GM12878 (cell line): ENCODE measurements at regions not wholly inside any gene's neighbourhood (a gene's known extent, or its start where the extent isn't known, plus 50 kb on each side); places are given as distances from the start of the nearest gene placed in this dataset.

Experiments used
- CUX1 ChIP-seq: IDR thresholded peaks from 2 replicates; pipeline ENCODE4 v1.6.1; 2012; ENCODE audit warnings: improper control_type of control experiment, low read depth, low read length; ENCODE audit not compliant: insufficient replicate concordance
- GATAD2B ChIP-seq: fragments of 450-650 bp; conservative IDR thresholded peaks from 2 replicates; pipeline ENCODE4 v1.6.1; 2017; ENCODE audit warnings: low read depth, mild to moderate bottlenecking, moderate library complexity
- IKZF2 ChIP-seq, 2 experiments: fragments of 450-650 bp; IDR thresholded peaks; 2 replicates each; pipeline ENCODE4 v1.6.1; 2017; ENCODE audit warnings: mild to moderate bottlenecking in 2 of 2, moderate library complexity in 2 of 2
- NBN ChIP-seq: fragments of 450-650 bp; IDR thresholded peaks from 2 replicates; pipeline ENCODE4 v1.6.1; 2016
- NFIC ChIP-seq: IDR thresholded peaks from 2 replicates; pipeline ENCODE4 v1.6.1; 2012; ENCODE audit warnings: low read depth, mild to moderate bottlenecking, inconsistent platforms, low read length, moderate library complexity
- POLR2A ChIP-seq: IDR thresholded peaks from 2 replicates; pipeline ENCODE4 v1.6.1; 2011; ENCODE audit warnings: low read depth, mild to moderate bottlenecking, low read length
- SKIL ChIP-seq: fragments of 450-650 bp; IDR thresholded peaks from 2 replicates; pipeline ENCODE4 v1.6.1; 2017; ENCODE audit warnings: mild to moderate bottlenecking, low read depth, inconsistent platforms; ENCODE audit not compliant: poor library complexity, severe bottlenecking
- SMARCA5 ChIP-seq: fragments of 450-650 bp; IDR thresholded peaks from 2 replicates; pipeline ENCODE4 v1.6.1; 2017; ENCODE audit warnings: mild to moderate bottlenecking
- SREBF2 ChIP-seq: IDR thresholded peaks from 2 replicates; pipeline ENCODE4 v1.6.1; 2012; ENCODE audit warnings: mild to moderate bottlenecking, low read length
- TBL1XR1 ChIP-seq: IDR thresholded peaks from 2 replicates; pipeline ENCODE4 v1.6.1; 2012; ENCODE audit warnings: low read depth, low read length, improper control_type of control experiment
- USF1 ChIP-seq: IDR thresholded peaks from 2 replicates; pipeline ENCODE4 v1.6.1; 2011; ENCODE audit warnings: borderline replicate concordance, low read depth, mild to moderate bottlenecking, moderate library complexity, mixed read lengths, low read length; ENCODE audit not compliant: insufficient read depth; ENCODE audit errors: extremely low read length
- ZBTB4 ChIP-seq: fragments of 450-650 bp; formaldehyde crosslinking; IDR thresholded peaks from 2 replicates; pipeline ENCODE4 v1.4.0; 2022; ENCODE audit warnings: mild to moderate bottlenecking, moderate library complexity

- no peak for TF ChIP-seq CUX1
- no peak for TF ChIP-seq NBN
- no peak for TF ChIP-seq SKIL
- TF ChIP-seq TBL1XR1 = no peak
- TF ChIP-seq NFIC = no peak
- TF ChIP-seq SREBF2 = no peak
- TF ChIP-seq ZBTB4 = no peak
- TF ChIP-seq USF1 = no peak
- no peak for TF ChIP-seq GATAD2B
- TF ChIP-seq POLR2A = no peak
- TF ChIP-seq SMARCA5 = no peak
- no peak for TF ChIP-seq IKZF2 (IDR thresholded peaks at IDR 0.05)
These were observed 93.2 kb upstream of the FAM47B start (continued) for GRCh38 chrX:34849371-34849770.
